KBM-7 (cell line): ENCODE measurements at regions not wholly inside any gene's neighbourhood (a gene's known extent, or its start where the extent isn't known, plus 50 kb on each side); places are given as distances from the start of the nearest gene placed in this dataset.
"Not testable (repeated sequence)": the region's sequence is repeated elsewhere in the genome, so short reads cannot be mapped to it uniquely, and the experiment has no call there.

Source experiments
- DNase-seq: peaks from one replicate; pipeline ENCODE4 v3.0.0-alpha.2; 2015
- in situ Hi-C: fragments of 300-500 bp; cut with MboI; formaldehyde crosslinking; loops from 2 replicates; pipeline ENCODE4 v1.14.3; 2020; ENCODE audit warnings: low sequenced_read_pairs, low pct_unique_long_range_greater_than_20kb, mixed read lengths

DNA sequence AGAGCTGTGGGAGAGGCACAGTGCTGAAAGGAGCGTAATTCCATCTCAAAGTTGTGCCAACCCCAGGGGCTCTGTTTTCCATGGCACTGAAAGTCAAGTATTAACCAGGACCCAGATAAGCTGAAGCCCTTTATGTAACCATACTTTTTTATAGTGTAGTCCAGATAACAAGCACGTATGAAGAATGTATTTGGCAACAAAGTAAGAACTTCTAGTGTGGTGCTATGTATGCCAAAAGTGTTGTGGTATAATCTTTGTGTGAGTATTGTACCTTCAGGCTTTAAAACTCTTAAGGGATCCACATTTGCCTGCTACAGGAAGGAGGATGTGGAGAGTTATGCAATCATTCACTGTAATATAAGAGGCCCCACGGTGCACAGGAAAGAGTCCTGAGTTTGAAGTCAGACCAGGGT is 129.4 kb downstream of the IBTK start:
- peak; percentile 49 for DNase-seq

DNA sequence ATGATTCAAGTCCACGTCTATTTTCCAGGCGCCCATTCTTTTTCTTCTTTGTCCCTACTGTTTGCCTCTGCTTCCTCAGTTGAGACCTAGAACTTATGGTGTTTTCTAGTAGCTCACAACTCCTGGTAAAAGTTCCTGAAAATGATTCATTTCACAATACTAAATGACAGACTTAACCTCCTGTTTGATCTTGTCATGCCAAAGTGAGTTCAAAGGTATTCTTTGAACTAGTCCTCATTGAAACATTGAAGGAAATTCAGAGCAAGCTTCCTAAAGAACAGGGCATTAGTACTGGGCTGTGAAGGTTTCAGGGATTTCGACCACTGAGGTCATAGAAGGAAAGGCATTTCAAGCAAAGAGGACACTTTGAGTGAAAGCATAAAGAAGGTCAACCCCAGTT is 132.8 kb downstream of the IBTK start:
- DNase-seq: no peak
- in situ Hi-C loops: no loop called here

More for the DNA sequence above, 129.4 kb downstream of the IBTK start:
- in situ Hi-C loops: no loop called here

DNA sequence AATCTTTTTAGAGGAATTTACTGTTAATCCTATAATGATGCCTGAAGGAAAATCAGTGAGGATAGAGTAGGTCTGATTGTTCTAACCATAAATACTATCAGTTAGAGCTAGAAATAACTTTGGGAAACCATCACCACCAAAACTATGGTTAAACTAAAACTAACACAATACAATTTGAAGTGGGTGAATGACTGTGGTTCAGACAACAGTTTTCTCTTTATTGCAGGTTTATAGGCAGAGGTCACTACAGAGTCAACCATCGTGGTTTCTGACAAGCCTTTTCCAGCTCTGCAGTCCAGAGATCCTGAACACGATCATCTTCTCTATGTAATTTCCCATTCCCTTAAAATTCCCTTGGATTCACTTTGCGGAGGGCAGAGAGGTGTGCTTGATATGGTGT is 134.3 kb downstream of the IBTK start:
- no peak for DNase-seq
- in situ Hi-C loops: no loop called here

DNA sequence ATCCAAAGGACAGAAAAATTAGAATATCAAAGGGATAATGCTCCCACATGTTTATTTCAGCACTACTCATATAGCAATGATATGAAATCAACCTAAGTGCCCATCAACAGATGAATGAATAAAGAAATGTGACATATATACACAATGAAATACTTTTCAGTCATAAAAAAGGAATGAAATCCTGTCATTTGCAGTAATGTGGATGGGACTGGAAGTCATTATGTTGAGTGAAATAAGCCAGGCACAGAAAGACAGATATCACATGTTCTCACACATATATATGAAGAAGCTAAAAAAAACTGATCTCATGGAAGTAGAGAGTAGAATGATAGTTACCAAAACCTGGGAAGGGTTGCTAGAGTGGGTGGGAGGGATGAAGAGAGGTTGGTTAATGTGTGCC is 135.7 kb downstream of the IBTK start:
- DNase-seq: no peak
- in situ Hi-C loops: no loop called here

DNA sequence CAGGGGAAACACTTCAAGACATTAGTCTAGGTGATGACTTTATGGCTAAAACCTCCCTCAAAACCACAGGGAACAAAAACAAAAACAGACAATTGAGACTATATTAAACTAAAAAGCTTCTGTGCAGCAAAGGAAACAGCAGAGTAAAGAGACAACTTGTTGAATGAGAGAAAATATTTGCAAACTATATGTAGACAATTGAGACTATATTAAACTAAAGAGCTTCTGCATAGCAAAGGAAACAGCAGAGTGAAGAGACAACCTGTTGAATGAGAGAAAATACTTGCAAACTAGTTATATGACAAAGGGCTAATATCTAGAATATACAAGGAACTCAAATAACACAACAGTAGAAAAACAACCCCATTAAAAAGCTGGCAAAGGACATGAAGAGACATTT is 136.4 kb downstream of the IBTK start:
- in situ Hi-C loops: no loop called here
- DNase-seq: no peak

DNA sequence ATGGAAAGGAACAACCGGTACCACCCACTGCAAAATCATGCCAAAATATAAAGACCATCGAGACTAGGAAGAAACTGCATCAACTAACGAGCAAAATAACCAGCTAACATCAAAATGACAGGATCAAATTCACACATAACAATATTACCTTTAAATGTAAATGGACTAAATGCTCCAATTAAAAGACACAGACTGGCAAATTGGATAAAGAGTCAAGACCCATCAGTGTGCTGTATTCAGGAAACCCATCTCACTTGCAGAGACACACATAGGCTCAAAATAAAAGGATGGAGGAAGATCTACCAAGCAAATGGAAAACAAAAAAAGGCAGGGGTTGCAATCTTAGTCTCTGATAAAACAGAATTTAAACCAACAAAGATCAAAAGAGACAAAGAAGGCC is 144.4 kb downstream of the IBTK start:
- DNase-seq, in situ Hi-C loops: not testable (repeated sequence)

DNA sequence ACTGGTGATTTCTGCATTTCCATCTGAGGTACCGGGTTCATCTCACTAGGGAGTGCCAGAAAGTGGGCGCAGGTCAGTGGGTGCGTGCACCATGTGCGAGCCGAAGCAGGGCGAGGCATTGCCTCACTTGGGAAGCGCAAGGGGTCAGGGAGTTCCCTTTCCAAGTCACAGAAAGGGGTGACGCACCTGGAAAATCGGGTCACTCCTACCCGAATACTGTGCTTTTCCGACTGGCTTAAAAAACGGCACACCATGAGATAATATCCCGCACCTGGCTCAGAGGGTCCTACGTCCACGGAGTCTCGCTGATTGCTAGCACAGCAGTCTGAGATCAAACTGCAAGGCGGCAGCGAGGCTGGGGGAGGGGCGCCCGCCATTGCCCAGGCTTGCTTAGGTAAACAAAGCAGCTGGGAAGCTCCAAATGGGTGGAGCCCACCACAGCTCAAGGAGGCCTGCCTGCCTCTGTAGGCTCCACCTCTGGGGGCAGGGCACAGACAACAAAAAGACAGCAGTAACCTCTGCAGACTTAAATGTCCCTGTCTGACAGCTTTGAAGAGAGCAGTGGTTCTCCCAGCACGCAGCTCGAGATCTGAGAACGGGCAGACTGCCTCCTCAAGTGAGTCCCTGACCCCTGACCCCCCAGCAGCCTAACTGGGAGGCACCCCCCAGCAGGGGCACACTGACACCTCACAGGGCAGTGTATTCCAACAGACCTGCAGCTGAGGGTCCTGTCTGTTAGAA is 146.0 kb downstream of the IBTK start:
- in situ Hi-C loops, DNase-seq: not testable (repeated sequence)

DNA sequence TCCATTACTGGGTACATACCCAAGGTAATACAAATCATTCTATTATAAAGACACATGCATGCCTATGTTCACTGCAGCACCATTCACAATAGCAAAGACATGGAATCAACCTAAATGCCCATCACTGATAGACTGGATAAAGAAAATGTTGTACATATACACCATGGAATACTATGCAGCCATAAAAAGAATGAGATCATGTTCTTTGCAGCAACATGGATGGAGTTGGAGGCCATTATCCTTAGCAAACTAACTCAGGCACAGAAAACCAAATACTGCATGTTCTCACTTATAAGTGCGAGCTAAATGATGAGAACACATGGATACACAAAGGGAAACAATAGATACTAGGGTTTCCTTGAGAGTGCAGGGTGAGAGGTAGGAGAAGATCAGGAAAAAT is 146.8 kb downstream of the IBTK start:
- DNase-seq, in situ Hi-C loops: not testable (repeated sequence)

DNA sequence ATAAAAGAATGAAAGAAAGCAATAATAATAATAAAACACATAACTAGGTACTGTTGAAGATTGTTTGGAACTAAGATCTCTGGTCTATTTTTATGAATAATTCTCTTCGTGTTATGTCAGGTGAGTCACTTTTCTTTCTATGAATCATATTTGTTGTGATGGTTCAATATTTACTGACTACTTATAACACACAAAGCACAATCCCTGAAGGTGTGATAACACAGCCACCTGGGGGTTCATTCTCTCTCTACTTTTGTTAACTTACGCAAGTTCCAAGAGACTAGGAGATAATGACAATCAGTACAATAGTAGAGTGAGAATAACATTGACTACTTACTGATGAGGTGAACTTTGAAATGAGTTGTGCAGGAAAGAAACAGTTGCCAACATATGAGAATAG is 149.9 kb downstream of the IBTK start:
- no peak for DNase-seq
- in situ Hi-C loops: no loop called here

DNA sequence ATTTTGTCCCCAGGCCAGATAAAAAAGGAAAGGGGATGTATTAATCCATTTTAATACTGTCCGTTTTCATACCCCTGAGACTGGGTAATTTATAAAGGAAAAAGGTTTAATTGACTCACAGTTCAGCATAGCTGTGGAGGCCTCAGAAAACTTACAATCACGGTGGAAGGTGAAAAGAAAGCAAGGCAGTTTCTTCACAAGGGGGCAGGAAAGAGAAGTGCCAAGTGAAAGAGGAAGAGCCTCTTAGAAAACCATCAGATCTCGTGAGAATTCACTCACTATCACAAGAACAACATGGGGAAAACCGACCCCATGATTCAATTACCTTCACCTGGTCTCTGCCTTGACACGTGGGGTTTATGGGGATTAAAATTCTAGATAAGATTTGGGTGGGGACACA is 152.5 kb downstream of the IBTK start:
- peak; percentile 70 for DNase-seq

DNA sequence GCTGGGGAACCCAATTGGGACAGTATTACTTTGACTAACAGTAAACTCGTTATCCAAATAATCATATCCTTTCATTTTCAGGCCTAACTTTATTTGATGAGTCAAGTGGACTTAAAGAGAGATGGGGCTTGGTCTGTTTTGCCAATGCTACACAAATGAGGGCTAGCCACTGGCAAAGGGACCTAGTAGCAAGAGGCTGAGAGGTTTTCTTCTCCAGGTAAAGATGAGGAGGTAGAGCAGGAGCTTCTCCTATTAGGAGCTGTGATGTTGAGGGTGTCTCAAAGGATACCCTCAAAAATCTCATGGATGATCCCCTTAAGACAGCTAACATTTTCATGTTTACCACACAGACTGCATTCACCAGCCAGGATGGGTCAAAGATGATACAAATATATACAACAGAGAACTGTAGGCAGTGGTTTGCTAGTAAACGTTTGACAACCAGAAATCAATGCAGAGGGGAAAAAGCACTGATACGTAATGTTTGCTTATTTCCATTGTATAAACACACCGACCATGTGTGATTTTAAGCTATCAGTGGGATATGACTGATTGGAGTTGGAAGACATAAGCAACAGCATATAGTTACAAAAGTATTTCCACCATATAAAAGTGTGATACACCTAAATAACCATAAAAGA is 153.3 kb downstream of the IBTK start:
- no peak for DNase-seq
- in situ Hi-C loops: no loop called here

More for the DNA sequence above, 152.5 kb downstream of the IBTK start:
- in situ Hi-C loops: no loop called here

DNA sequence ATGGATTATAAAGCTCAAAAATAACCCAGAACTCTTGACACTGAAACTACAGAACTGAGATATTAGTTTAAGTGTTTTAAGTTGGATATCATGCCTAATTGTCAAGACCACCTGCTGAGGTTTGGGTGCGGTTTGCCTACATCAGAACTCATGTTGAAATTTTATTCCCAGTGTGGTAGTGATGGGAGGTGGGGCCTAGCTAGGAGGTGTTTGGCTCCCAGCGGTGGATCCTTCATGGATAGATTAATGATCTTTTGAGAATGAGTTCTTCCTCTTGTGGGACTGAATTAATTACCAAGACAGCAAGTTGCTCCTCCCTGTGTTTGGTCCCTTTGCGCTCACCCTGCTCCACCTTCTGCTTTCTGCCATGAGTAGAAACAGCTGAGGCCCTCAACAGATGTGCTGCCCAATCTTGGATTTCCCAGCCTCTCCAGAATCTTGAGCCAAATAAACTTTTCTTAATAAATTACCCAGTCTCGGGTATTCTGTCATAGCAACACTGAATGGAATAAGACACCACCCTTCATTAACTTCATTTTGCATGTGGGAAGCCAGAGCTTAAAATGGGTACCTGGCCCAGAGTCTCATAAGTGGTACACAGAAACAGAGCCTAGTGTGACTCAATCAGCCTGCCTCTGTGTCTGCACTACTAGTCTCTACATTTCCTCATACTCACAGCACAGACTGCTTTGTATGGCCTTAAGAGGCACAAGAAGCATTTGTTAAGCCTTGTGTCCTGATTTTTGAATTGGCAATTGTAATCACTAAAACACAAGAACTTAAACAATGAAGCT is 158.4 kb downstream of the IBTK start:
- in situ Hi-C loops: no loop called here
- no peak for DNase-seq

DNA sequence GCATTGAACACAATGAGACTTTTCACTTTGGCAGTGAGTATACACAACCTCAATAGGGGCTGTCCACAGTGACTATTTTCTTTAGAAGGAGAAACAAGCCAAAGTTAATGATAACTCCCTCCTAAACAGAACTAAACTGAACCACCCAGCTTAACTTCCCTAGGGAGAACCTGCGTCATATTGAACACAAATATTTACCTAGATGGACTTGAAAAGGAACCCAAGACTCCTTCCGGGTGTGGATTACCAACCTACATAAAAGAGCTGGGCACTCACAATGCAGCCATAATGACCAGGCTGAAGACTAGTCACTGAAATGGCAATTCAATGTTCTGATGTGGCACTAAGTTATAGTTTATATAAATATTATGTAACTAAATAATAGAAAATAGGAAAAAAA is 160.6 kb downstream of the IBTK start:
- in situ Hi-C loops: no loop called here
- DNase-seq: no peak

DNA sequence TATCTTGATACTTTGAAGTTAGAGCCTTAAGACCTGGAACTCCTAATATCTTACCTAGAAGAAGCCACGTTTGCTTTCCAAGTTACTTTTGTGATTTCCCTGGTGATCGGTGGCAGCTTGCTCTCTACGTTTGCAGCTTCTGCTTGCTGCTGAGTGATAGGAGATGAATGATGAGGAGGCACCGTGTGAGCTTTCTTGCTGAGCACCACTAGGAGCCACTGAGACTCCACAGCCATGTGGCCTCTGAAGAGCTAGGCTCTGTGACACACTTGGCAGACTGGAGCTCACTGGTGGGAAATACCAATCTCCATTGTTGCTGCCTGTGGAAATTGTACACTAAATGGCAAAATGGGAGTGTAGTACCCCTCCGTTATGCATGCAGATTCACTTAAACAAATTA is 161.8 kb downstream of the IBTK start:
- in situ Hi-C loops: no loop called here
- no peak for DNase-seq

DNA sequence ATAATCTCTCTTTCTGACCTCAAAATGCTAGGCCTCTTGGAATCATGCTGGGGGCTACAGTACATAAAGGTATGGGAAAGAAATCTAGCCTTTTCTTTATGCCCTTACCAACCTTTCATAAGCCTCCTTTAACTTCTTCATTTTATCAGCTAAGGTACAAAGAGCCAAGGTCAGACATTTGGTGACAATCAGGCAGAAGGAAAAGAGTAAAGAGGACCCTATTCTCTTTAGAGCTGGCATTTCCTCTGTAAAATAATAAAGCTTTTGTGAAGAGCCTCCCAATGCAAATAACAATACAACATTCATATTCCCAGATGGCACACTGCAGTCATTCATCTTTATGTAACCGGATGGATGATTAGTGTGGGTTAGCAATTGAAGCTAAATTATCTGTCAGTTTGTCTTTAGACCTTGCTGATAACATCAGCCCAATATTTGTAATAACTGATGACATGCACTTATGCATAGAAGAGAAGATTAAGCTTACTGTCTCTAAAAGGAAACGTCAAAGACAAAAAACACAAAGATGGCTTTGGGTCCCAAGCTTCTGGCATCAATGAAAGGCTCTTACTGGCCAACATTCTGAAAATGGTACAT is 163.1 kb downstream of the IBTK start:
- in situ Hi-C loops: no loop called here
- no peak for DNase-seq

DNA sequence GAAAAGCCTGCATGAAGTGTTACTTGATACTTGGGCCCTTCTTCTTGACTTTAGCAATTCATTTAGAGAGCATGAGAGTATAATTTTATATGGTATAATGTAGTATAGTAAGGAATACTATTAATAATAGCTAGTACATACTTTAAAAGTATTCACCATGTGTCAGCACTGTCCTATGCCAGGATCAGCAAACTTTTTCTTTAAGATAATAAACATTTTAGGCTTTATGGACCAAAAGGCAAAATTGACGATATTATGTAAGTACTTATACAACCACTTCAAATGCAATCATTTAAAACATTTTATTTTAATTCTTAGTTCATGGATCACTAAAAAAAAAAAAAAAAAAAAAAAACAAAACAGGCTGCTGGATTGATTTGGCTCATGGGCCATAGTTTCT is 163.9 kb downstream of the IBTK start:
- in situ Hi-C loops: no loop called here
- DNase-seq: no peak

DNA sequence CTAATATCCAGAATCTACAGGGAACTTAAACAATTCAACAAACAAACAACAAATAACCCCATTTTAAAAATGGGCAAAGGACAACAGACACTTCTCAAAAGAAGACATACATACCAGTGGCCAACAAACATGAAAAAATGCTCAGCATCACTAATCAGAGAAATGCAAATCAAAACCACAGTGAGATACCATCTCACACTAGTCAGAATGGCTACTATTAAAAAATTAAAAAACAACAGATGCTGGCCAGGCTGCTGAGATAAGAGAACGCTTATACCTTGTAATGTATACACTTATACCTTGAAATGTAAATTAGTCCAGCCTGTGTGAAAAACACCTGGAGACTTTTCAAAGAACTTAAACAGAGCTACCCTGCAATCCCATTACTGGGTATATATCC is 166.8 kb downstream of the IBTK start:
- in situ Hi-C loops: no loop called here
- DNase-seq: no peak

DNA sequence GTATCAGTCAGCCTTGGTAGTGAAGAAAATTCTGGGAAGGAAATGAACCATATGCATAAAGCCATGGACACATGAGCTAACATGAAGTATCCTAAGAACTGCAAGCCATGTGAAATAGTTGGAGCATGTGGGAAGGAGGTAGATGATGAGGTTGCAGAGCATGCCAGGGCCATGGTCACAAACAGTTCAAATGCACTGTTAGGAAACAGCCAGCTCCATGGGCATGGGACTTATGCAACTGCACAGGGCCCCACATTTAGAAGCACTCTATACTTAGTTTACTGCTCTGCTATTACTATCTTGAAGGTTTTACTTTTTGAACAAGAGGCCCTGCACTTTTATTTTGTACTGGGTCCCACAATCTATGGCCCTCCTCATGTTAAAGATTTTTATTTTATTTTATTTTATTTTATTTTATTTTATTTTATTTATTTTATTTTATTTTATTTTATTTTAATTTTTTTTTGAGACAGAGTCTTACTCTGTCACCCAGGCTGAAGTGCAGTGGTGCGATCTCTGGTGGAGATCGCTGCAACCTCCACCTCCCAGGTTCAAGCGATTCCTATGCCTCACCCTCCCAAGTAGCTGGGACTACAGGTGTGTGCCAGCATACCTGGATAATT is 169.1 kb downstream of the IBTK start:
- in situ Hi-C loops: no loop called here
- DNase-seq: no peak

DNA sequence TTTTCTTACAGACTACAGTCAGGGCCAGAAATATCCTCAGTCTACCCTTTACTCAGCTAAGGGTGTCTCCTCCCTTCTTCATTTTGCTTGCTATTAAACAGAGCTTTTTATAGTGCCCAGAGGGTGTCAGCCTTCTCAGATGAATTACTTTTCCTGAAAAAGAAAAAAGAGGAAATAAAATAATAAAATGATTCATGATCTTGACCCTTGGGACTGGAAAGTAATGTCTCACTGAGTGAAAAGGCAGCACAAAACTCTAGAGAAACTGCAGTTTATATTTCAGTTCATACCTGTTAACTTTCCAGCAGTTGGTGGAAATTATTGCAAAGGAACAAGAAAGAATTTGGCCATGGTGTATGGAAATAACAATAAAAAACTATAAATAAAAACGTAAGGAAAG is 170.6 kb downstream of the IBTK start:
- in situ Hi-C loops: no loop called here
- DNase-seq: no peak
